H1 (cell line): ENCODE measurements at regions not wholly inside any gene's neighbourhood (a gene's known extent, or its start where the extent isn't known, plus 50 kb on each side); places are given as distances from the start of the nearest gene placed in this dataset.

ENCODE experiments used
- BRCA1 ChIP-seq: IDR thresholded peaks from 2 replicates; pipeline ENCODE4 v1.6.1; 2012; ENCODE audit warnings: low read depth, low read length, improper control_type of control experiment
- CEBPB ChIP-seq: IDR thresholded peaks from 2 replicates; pipeline ENCODE4 v1.6.1; 2012; ENCODE audit warnings: low read depth, low read length
- CHD2 ChIP-seq: IDR thresholded peaks from 2 replicates; pipeline ENCODE4 v1.6.1; 2012; ENCODE audit warnings: low read length, improper control_type of control experiment
- EZH2 ChIP-seq: fragments of 200-600 bp; sonication (generic); IDR thresholded peaks from 2 replicates; pipeline ENCODE4 v1.7.1; 2012; ENCODE audit warnings: low read depth, mild to moderate bottlenecking, moderate library complexity, low read length, inconsistent platforms; ENCODE audit not compliant: severe bottlenecking
- GTF2F1 ChIP-seq: IDR thresholded peaks from 2 replicates; pipeline ENCODE4 v1.6.1; 2012; ENCODE audit warnings: low read depth, low read length, improper control_type of control experiment, borderline replicate concordance
- KDM1A ChIP-seq: fragments of 200-600, 300-600 bp; sonication (generic); IDR thresholded peaks from 2 replicates; pipeline ENCODE4 v1.7.1; 2016; ENCODE audit warnings: mild to moderate bottlenecking, low read length, borderline replicate concordance
- POLR2A ChIP-seq, 2 experiments: IDR thresholded peaks; 1 replicate in 1 of 2; 2 replicates in 1 of 2; pipeline ENCODE4 v1.6.1; 2011; ENCODE audit warnings: low read depth in 2 of 2, low read length in 2 of 2, mild to moderate bottlenecking in 2 of 2; ENCODE audit errors: control extremely low read depth in 1 of 2
- POLR2AphosphoS5 ChIP-seq: IDR thresholded peaks from 2 replicates; pipeline ENCODE4 v1.6.1; 2011; ENCODE audit warnings: low read depth, low read length
- RFX5 ChIP-seq: IDR thresholded peaks from 2 replicates; pipeline ENCODE4 v1.6.1; 2011; ENCODE audit warnings: low read depth, low read length, improper control_type of control experiment, borderline replicate concordance
- SIX5 ChIP-seq: IDR thresholded peaks from 2 replicates; pipeline ENCODE4 v1.6.1; 2011; ENCODE audit warnings: mild to moderate bottlenecking, low read depth, low read length
- TAF1 ChIP-seq: IDR thresholded peaks from 2 replicates; pipeline ENCODE4 v1.6.1; 2011; ENCODE audit warnings: mild to moderate bottlenecking, low read depth, low read length
- TEAD4 ChIP-seq: IDR thresholded peaks from 2 replicates; pipeline ENCODE4 v1.6.1; 2012; ENCODE audit warnings: low read depth, low read length, inconsistent platforms, mixed read lengths
- TF ChIP-seq, protein P1 (sequence below): IDR thresholded peaks from 2 replicates; pipeline ENCODE4 v1.6.1; 2011; ENCODE audit warnings: low read depth, mild to moderate bottlenecking, low read length; ENCODE audit not compliant: insufficient read depth
- TF ChIP-seq, protein P2 (sequence below), 3 experiments: IDR thresholded peaks; 1 replicate in 2 of 3; 2 replicates in 1 of 3; pipeline versions ENCODE4 v1.5.1 to v1.6.1; 2011; ENCODE audit warnings: low read length in 3 of 3, mild to moderate bottlenecking in 3 of 3, inconsistent platforms in 2 of 3, low read depth in 1 of 3, moderate library complexity in 1 of 3; ENCODE audit not compliant: insufficient read depth in 1 of 3; ENCODE audit errors: control extremely low read depth in 1 of 3

GRCh38 chr18:75818383-75818782 lies 390.9 kb upstream of the SMIM21 start:
- TF ChIP-seq, protein P1, sequence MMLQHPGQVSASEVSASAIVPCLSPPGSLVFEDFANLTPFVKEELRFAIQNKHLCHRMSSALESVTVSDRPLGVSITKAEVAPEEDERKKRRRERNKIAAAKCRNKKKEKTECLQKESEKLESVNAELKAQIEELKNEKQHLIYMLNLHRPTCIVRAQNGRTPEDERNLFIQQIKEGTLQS = no peak
- no peak for TF ChIP-seq CEBPB
- no peak for TF ChIP-seq EZH2
- no peak for TF ChIP-seq CHD2
- TF ChIP-seq, protein P2, sequence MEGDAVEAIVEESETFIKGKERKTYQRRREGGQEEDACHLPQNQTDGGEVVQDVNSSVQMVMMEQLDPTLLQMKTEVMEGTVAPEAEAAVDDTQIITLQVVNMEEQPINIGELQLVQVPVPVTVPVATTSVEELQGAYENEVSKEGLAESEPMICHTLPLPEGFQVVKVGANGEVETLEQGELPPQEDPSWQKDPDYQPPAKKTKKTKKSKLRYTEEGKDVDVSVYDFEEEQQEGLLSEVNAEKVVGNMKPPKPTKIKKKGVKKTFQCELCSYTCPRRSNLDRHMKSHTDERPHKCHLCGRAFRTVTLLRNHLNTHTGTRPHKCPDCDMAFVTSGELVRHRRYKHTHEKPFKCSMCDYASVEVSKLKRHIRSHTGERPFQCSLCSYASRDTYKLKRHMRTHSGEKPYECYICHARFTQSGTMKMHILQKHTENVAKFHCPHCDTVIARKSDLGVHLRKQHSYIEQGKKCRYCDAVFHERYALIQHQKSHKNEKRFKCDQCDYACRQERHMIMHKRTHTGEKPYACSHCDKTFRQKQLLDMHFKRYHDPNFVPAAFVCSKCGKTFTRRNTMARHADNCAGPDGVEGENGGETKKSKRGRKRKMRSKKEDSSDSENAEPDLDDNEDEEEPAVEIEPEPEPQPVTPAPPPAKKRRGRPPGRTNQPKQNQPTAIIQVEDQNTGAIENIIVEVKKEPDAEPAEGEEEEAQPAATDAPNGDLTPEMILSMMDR (IDR thresholded peaks at IDR 0.05; ENCODE audit: control extremely low read depth in 1 of 3, insufficient read depth in 1 of 3, low read depth in 1 of 3, low read length in 3 of 3) = no peak
- TF ChIP-seq TEAD4 = no peak
- TF ChIP-seq TAF1 = no peak
- no peak for TF ChIP-seq RFX5
- no peak for TF ChIP-seq POLR2AphosphoS5
- no peak for TF ChIP-seq SIX5
- no peak for TF ChIP-seq BRCA1
- TF ChIP-seq GTF2F1 = no peak
- no peak for TF ChIP-seq POLR2A (IDR thresholded peaks at IDR 0.05; ENCODE audit: control extremely low read depth in 1 of 2, low read depth in 2 of 2, low read length in 2 of 2)
- TF ChIP-seq KDM1A = no peak
